NCI-H2227 treated with DMSO at 0.1 percent for 48 hours (cell line): ENCODE measurements at regions not wholly inside any gene's neighbourhood (a gene's known extent, or its start where the extent isn't known, plus 50 kb on each side); places are given as distances from the start of the nearest gene placed in this dataset.
"Not testable (repeated sequence)": the region's sequence is repeated elsewhere in the genome, so short reads cannot be mapped to it uniquely, and the experiment has no call there.

Experiments
- DNase-seq: peaks from one replicate; lab custom pipeline; 2025; lab: John Stamatoyannopoulos, UW

DNA sequence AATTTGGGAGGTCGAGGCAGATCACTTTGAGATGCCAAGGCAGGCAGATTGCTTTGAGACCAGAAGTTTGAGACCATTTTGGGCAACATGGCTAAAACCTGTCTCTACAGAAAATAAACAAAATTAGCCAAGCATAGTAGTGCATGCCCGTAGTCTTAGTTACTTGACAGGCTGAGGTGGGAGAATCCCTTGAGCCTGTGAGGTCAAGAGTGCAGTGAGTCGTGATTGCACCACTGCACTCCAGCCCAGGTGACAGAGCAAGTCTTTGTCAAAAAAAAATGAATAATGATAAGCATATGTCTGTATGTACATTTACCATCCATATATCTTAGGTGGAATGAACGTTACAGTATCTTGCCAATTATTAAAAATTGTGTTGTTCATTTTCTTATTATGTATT lies 2447.7 kb downstream of the PCDH9 start:
- DNase-seq, result no peak

DNA sequence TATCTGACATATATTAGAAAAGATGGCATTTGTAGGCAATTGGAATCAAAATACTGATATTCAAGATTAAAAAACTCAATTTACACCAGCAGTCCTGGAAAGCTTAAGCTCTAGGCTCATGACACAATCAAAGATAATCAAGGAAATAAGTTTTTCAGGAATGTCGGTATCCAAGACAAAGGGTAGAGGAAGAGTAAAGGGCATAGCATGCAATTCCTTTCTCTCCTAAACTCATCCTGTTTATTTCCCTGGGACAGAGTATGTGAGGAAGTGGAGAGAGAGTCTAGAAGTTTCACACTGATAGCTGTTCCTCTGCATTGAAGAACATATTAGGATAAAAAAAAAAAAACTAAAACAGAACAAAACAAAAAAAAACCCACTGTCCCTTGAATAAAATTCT lies 2452.1 kb downstream of the PCDH9 start:
- DNase-seq, result no peak

DNA sequence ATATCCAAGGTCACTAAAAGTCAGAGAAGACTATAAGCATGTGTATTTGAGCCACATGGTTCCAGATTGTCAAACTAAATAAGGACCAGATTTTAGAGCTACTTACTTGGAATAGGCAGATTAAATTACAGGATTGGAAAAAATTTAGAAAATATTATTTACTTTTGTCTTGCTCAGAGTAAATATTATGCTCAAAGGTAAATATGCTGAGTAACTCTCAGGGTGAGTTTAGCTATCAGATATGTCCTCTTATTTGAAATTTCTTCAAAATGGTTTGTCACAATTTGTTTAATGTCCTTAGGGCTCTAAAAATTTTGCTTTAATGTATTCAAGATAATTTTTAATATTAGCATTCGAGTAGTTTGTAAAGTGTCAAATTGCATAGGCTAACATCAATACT lies 2455.2 kb downstream of the PCDH9 start:
- DNase-seq, result no peak

- no peak for DNase-seq
These were observed 2459.4 kb downstream of the PCDH9 start for GRCh38 chr13:64770743-64771142.

- DNase-seq, result no peak
These were observed 2463.1 kb downstream of the PCDH9 start for GRCh38 chr13:64767054-64767453.

GRCh38 chr13:64765636-64766035 lies 2464.5 kb downstream of the PCDH9 start:
- DNase-seq, result no peak

GRCh38 chr13:64758521-64759244 lies 2471.5 kb downstream of the PCDH9 start:
- DNase-seq, result no peak

DNA sequence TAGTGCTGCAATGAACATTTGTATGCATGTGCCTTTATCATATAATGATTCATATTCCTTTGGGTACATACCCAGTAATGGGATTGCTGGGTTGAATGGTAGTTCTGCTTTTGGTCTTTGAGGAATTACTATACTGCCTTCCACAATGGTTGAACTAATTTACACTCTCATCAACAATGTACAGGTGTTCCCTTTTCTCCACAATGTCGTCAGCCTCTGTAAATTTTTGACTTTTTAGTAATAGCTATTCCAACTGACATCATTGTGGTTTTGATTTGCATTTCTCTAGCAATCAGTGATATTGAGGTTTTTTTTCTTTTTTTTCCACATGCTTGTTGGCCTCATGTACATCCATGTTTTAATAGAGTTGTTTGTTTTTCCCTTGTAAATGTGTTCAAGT lies 2473.5 kb downstream of the PCDH9 start:
- DNase-seq, result no peak

DNA sequence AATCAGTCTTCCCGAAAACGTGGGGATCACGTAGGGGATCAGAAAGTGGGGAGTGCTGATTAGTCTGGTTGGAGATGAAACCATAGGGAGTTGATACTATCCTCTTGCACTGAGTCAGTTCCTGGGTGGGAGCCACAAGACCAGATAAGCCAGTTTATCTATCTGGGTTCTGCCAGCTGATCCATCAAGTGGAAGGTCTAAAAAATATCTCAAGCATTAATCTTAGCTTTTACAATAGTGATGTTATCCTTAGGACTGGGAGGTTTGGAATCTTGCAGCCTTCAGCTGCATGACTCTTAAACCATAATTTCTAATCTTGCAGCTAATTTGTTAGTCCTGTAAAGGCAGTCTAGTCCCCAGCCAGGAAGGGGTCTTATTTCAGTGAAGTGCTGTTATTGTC lies 2474.2 kb downstream of the PCDH9 start:
- no peak for DNase-seq

DNA sequence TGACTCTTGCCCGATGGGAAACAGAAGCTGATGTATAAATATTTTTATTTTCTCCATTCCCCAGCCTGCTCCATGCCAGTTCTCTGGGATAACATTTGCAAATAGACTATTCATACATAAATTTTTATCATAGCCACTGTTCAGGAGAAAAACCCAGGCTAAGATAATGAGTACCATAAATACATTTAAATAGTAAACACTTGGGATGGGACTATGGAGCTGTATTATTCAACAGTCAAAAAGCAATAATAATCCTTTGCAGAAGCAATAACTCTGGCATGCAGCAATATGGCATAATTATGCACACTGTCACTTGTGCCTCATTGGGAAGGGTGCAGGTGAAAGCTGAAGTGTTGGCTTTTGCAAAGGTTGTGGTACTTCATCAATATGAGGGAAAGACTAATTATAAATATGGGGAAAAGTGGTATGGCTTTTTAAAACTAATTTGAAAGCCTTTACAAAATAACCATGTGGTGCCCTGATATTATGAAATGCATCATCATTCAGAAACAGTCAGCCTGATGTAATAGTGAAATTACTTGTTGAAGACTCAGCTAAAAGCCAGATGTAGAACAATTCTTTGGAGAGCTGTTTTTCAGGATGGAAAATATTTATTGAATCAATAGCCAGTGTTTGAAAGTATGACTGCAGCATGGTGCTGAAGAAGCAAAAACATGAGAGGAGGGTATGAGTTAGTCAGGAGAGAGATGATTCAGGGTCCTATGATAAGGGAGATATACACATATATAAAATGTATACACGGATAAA lies 2476.7 kb downstream of the PCDH9 start:
- DNase-seq, result no peak

- no peak for DNase-seq
These were observed 2480.8 kb downstream of the PCDH9 start for GRCh38 chr13:64749301-64749700.

- no peak for DNase-seq
These were observed 2483.3 kb downstream of the PCDH9 start for GRCh38 chr13:64746845-64747244.

GRCh38 chr13:64740493-64740892 lies 2489.6 kb downstream of the PCDH9 start:
- no peak for DNase-seq

GRCh38 chr13:64725492-64725891 lies 2504.6 kb downstream of the PCDH9 start:
- no peak for DNase-seq

- no peak for DNase-seq
These were observed 2506.4 kb downstream of the PCDH9 start for GRCh38 chr13:64723724-64724123.

DNA sequence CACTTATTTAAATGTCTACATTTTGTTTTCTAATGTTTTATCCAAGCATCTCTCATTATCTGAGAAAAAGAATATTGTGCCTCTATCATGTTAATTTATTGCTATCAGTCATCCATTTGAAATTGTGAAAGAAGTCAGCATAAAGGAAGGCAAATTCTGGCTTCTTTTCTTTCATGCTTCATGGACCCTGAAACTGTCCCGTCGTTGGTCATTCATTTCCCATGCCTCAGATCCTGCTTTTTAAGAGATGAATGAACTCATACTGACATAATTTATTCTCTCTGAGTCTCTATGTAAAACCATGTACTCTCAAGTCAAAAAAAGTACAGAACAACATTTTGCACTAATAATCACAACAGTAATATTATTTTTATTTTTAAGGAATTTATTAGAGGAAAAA lies 2512.0 kb downstream of the PCDH9 start:
- DNase-seq, result no peak

DNA sequence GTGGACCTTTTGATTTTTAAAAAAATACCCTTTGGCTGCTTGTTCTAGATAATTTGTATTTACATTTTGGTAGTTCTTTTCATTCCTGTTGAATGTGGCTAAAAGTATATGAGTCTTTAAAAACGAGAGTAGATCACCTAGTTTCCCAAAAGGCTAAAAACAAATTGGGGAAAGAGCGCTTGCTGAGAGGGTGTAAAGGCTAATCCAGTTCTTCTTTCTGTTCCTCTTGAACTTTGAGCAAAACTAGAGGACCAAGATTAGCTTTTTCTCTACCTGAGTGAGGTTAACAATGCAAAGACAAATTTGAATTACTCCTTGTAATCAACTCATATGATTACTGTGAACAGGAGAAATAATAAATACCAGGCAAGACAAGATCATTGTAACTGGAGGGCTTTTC lies 2513.2 kb downstream of the PCDH9 start:
- no peak for DNase-seq

- DNase-seq, result no peak
These were observed 2521.1 kb downstream of the PCDH9 start for GRCh38 chr13:64709079-64709478.

- DNase-seq, result no peak
These were observed 2526.0 kb downstream of the PCDH9 start for GRCh38 chr13:64704121-64704649.

- no peak for DNase-seq
These were observed 2532.9 kb downstream of the PCDH9 start for GRCh38 chr13:64697226-64697625.

DNA sequence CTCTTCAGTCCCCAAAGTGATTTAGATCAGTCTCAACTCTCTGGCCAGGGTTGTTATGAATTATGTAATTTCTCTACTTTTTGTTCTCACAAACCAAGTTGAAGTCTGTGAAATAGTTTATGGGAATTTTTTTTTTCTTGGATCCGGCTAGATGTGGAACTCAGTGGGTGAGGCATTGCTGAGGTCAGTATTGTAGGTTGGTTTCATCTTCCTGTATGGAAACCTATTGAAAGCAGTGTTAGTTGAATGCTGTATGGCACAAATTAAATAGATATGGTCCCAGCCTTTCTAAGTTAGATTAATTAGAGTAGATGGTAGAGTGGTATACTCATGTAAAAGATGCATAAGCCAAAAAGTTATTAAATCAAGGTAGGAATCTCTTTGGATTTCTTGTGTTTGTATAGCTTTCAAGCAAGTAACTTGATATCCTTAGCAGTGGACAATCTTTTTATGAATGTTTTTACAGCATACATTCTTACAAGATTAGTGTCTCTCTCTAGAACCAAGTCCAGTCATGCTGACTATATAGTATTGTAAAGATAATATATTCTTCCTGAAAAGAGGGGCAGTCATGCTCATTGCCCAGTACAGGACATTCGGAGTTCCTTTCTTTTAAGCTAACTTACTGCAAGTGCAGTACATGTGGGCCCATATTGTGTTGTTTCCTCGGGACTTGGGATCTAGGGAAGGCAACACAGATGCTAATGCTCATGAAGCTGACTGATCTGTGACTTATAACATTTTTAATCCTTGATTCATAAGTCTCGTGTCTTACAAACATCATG lies 2541.1 kb downstream of the PCDH9 start:
- no peak for DNase-seq

- DNase-seq, result not testable (repeated sequence)
These were observed 2543.6 kb downstream of the PCDH9 start for GRCh38 chr13:64686536-64686935.
